Neural cell (in vitro differentiated cells): ENCODE measurements at regions not wholly inside any gene's neighbourhood (a gene's known extent, or its start where the extent isn't known, plus 50 kb on each side); places are given as distances from the start of the nearest gene placed in this dataset.
A peak's percentile ranks its signal among the peaks of the same experiment; 100 is the strongest.

Experiments
- H2AFZ ChIP-seq: fragments of 200-600, 300-800 bp; sonication (generic), shearing (Covaris generic); 2 replicates; pipeline ENCODE4 v1.6.0; 2014; ENCODE audit warnings: low read depth, mild to moderate bottlenecking, antibody characterized with exemption, low read length, moderate library complexity
- H3F3A ChIP-seq: fragments of 200-600 bp; shearing (Covaris generic); 2 replicates; pipeline ENCODE4 v1.6.1; 2016; ENCODE audit warnings: mild to moderate bottlenecking, moderate library complexity, mixed read lengths, antibody characterized with exemption, low read length; ENCODE audit not compliant: insufficient read depth, poor library complexity, severe bottlenecking
- H3K27ac ChIP-seq: fragments of 200-600, 300-800 bp; sonication (generic), shearing (Covaris generic); 2 replicates; pipeline ENCODE4 v1.5.1; 2014; ENCODE audit warnings: mild to moderate bottlenecking, low read length, moderate library complexity
- H3K27me3 ChIP-seq: fragments of 300-800, 200-600 bp; sonication (generic), shearing (Covaris generic); 2 replicates; pipeline ENCODE4 v1.6.0; 2014; ENCODE audit warnings: mild to moderate bottlenecking, low read depth, low read length, moderate library complexity; ENCODE audit not compliant: insufficient read depth
- H3K36me3 ChIP-seq: fragments of 300-800, 200-600 bp; sonication (generic), shearing (Covaris generic); 2 replicates; pipeline ENCODE4 v1.5.1; 2014; ENCODE audit warnings: mild to moderate bottlenecking, antibody characterized with exemption, low read length, moderate library complexity; ENCODE audit not compliant: insufficient read depth
- H3K4me2 ChIP-seq: fragments of 300-800, 200-600 bp; sonication (generic), shearing (Covaris generic); 2 replicates; pipeline ENCODE4 v1.6.0; 2014; ENCODE audit warnings: mild to moderate bottlenecking, low read length
- H3K4me3 ChIP-seq: fragments of 300-800, 200-600 bp; sonication (generic), shearing (Covaris generic); 2 replicates; pipeline ENCODE4 v1.5.1; 2014; ENCODE audit warnings: mild to moderate bottlenecking, low read length, moderate library complexity
- H3K79me2 ChIP-seq: fragments of 200-600 bp; shearing (Covaris generic); replicated peaks from 2 replicates; pipeline ENCODE4 v1.6.0; 2014; ENCODE audit warnings: mild to moderate bottlenecking, low read length, moderate library complexity; ENCODE audit not compliant: insufficient read depth
- H3K9ac ChIP-seq: fragments of 300-800, 200-600 bp; sonication (generic), shearing (Covaris generic); 2 replicates; pipeline ENCODE4 v1.6.1; 2016; ENCODE audit warnings: mild to moderate bottlenecking, low read length, mixed read lengths
- H3K9me2 ChIP-seq: fragments of 200-600 bp; shearing (Covaris generic); 2 replicates; pipeline ENCODE4 v1.6.1; 2016; ENCODE audit warnings: mild to moderate bottlenecking, low read length, mixed read lengths; ENCODE audit not compliant: insufficient read depth
- H3K9me3 ChIP-seq: fragments of 200-600, 300-800 bp; sonication (generic), shearing (Covaris generic); 2 replicates; pipeline ENCODE4 v1.6.1; 2016; ENCODE audit warnings: mild to moderate bottlenecking, mixed run types, low read length, moderate library complexity, mixed read lengths
- H4K20me1 ChIP-seq: fragments of 200-600 bp; shearing (Covaris generic); 2 replicates; pipeline ENCODE4 v1.6.1; 2016; ENCODE audit warnings: mild to moderate bottlenecking, mixed run types; ENCODE audit not compliant: insufficient read depth
- CTCF ChIP-seq: fragments of 450-650 bp; IDR thresholded peaks from 2 replicates; pipeline ENCODE4 v1.5.1; 2014; ENCODE audit warnings: antibody characterized with exemption, mild to moderate bottlenecking, moderate library complexity; ENCODE audit not compliant: poor library complexity, severe bottlenecking
- EP300 ChIP-seq: fragments of 450-650 bp; conservative IDR thresholded peaks from 2 replicates; pipeline ENCODE4 v1.6.1; 2014; ENCODE audit warnings: antibody characterized with exemption, mild to moderate bottlenecking, moderate library complexity; ENCODE audit not compliant: poor library complexity, severe bottlenecking
- EZH2 ChIP-seq: fragments of 200-600, 300-800 bp; shearing (Covaris generic), sonication (generic); IDR thresholded peaks from 2 replicates; pipeline ENCODE4 v1.6.1; 2014; ENCODE audit warnings: antibody characterized with exemption, low read length, borderline replicate concordance, mild to moderate bottlenecking; ENCODE audit not compliant: insufficient read depth, poor library complexity, severe bottlenecking
- MXI1 ChIP-seq: fragments of 450-650 bp; conservative IDR thresholded peaks from 2 replicates; pipeline ENCODE4 v1.6.1; 2014; ENCODE audit warnings: antibody characterized with exemption, mild to moderate bottlenecking; ENCODE audit not compliant: poor library complexity, severe bottlenecking
- POLR2AphosphoS5 ChIP-seq: IDR thresholded peaks from 2 replicates; pipeline ENCODE4 v1.6.1; 2012
- RAD21 ChIP-seq: fragments of 450-650 bp; conservative IDR thresholded peaks from 2 replicates; pipeline ENCODE4 v1.6.1; 2014; ENCODE audit warnings: antibody characterized with exemption, mild to moderate bottlenecking, moderate library complexity
- SMC3 ChIP-seq: fragments of 450-650 bp; conservative IDR thresholded peaks from 2 replicates; pipeline ENCODE4 v1.6.1; 2014; ENCODE audit warnings: antibody characterized with exemption, mild to moderate bottlenecking, moderate library complexity; ENCODE audit not compliant: poor library complexity
- TAF1 ChIP-seq: IDR thresholded peaks from 2 replicates; pipeline ENCODE4 v1.6.1; 2012; ENCODE audit warnings: low read depth
- TF ChIP-seq, protein P1 (sequence below): IDR thresholded peaks from 2 replicates; pipeline ENCODE4 v1.6.1; 2012; ENCODE audit warnings: borderline replicate concordance

GRCh38 chr13:79913141-79913827 is 427.6 kb downstream of the SPRY2 start:
- TF ChIP-seq POLR2AphosphoS5 (peak; percentile 51), EP300 (peak; percentile 65), TAF1 (no peak), SMC3 (no peak), EZH2 (no peak)
- Histone ChIP-seq H3K79me2 (no peaks in the 10 kb centered on the region), H3K36me3 (no peaks in the 10 kb centered on the region), H3K9ac (no peak overlapping the region), H2AFZ (no peak overlapping the region), H3K4me2 (peak overlapping the region; percentile 15), H3K27me3 (no peaks in the 10 kb centered on the region), H3F3A (no peaks in the 10 kb centered on the region), H3K9me3 (no peaks in the 10 kb centered on the region), H3K4me3 (peak overlapping the region; percentile 10), H3K27ac (peak overlapping the region; percentile 17), H4K20me1 (no peaks in the 10 kb centered on the region), H3K9me2 (no peaks in the 10 kb centered on the region)

GRCh38 chr13:79912403-79912802 is 428.5 kb downstream of the SPRY2 start:
- Histone ChIP-seq H3K4me2 (peak overlapping the region; percentile 15), H3K79me2 (no peaks in the 10 kb centered on the region), H2AFZ (no peak overlapping the region), H4K20me1 (no peaks in the 10 kb centered on the region), H3K27ac (no peak overlapping the region), H3F3A (no peaks in the 10 kb centered on the region), H3K36me3 (no peaks in the 10 kb centered on the region), H3K9ac (no peak overlapping the region), H3K9me2 (no peaks in the 10 kb centered on the region), H3K9me3 (no peaks in the 10 kb centered on the region), H3K27me3 (no peaks in the 10 kb centered on the region), H3K4me3 (peak overlapping the region; percentile 10)
- TF ChIP-seq EP300 (peak; percentile 78), POLR2AphosphoS5 (peak; percentile 54), TAF1 (no peak), RAD21 (no peak)

DNA sequence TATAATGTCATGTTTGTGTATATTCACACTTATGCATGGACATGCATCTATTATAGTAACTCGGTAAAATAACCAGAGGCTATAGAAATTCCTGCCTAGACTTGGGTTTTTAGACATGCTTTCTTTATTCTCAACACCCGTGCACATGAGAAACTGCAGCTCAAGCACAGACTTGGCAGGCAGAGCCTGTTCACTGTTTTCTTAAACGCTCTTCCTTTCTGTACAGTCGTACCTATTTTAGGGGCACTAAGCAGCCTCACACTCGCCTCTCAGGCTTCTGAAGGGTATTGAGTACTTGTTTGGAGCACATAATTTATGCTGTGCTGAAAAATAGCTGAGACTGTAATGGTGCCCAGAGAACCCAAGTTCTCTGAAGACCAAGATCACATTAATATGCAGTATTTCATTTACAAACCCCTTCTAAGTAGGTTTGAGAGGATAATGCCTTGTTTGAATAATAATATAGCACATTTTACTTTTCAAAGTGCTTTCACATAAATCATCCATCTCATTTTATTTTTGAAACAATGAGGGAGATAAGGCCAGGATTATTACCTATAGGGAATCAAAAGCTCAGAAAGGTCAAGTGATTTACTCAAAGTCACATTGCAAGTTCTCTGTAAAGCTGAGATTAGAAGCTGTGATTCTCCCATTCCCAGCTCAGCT is 429.9 kb downstream of the SPRY2 start:
- H3K27ac ChIP-seq, result no peak overlapping the region
- H3K9me2 ChIP-seq, result no peaks in the 10 kb centered on the region
- no peaks in the 10 kb centered on the region for H4K20me1 ChIP-seq
- H3F3A ChIP-seq, result no peaks in the 10 kb centered on the region
- no peaks in the 10 kb centered on the region for H3K9me3 ChIP-seq
- no peaks in the 10 kb centered on the region for H3K79me2 ChIP-seq
- no peaks in the 10 kb centered on the region for H3K27me3 ChIP-seq
- H3K4me3 ChIP-seq, result no peak overlapping the region
- TF ChIP-seq, protein P1, sequence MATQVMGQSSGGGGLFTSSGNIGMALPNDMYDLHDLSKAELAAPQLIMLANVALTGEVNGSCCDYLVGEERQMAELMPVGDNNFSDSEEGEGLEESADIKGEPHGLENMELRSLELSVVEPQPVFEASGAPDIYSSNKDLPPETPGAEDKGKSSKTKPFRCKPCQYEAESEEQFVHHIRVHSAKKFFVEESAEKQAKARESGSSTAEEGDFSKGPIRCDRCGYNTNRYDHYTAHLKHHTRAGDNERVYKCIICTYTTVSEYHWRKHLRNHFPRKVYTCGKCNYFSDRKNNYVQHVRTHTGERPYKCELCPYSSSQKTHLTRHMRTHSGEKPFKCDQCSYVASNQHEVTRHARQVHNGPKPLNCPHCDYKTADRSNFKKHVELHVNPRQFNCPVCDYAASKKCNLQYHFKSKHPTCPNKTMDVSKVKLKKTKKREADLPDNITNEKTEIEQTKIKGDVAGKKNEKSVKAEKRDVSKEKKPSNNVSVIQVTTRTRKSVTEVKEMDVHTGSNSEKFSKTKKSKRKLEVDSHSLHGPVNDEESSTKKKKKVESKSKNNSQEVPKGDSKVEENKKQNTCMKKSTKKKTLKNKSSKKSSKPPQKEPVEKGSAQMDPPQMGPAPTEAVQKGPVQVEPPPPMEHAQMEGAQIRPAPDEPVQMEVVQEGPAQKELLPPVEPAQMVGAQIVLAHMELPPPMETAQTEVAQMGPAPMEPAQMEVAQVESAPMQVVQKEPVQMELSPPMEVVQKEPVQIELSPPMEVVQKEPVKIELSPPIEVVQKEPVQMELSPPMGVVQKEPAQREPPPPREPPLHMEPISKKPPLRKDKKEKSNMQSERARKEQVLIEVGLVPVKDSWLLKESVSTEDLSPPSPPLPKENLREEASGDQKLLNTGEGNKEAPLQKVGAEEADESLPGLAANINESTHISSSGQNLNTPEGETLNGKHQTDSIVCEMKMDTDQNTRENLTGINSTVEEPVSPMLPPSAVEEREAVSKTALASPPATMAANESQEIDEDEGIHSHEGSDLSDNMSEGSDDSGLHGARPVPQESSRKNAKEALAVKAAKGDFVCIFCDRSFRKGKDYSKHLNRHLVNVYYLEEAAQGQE, result no peak
- no peak for TF ChIP-seq POLR2AphosphoS5
- TF ChIP-seq RAD21, result no peak
- no peak for TF ChIP-seq EZH2
- TF ChIP-seq CTCF, result no peak
- no peak for TF ChIP-seq SMC3
- TF ChIP-seq TAF1, result no peak
- TF ChIP-seq EP300, result no peak
- no peak for TF ChIP-seq MXI1
- no peaks in the 10 kb centered on the region for H3K36me3 ChIP-seq
- no peak overlapping the region for H3K9ac ChIP-seq
- no peak overlapping the region for H3K4me2 ChIP-seq
- H2AFZ ChIP-seq, result no peak overlapping the region
